H9 (cell line): ENCODE measurements at regions not wholly inside any gene's neighbourhood (a gene's known extent, or its start where the extent isn't known, plus 50 kb on each side); places are given as distances from the start of the nearest gene placed in this dataset.

Source experiments
- DNase-seq: peaks from one replicate; pipeline ENCODE4 v3.0.0-alpha.2; 2017
- H2AFZ ChIP-seq: one replicate; pipeline ENCODE4 v1.6.1; 2013; ENCODE audit warnings: mild to moderate bottlenecking, low read length, control low read depth, moderate library complexity
- H2AK5ac ChIP-seq: 2 replicates; pipeline ENCODE4 v1.6.1; 2013; ENCODE audit warnings: low read length, control low read depth, mixed read lengths; ENCODE audit not compliant: insufficient read length
- H2BK120ac ChIP-seq: one replicate; pipeline ENCODE4 v1.6.1; 2013; ENCODE audit warnings: low read depth, mild to moderate bottlenecking, low read length, control low read depth, inconsistent platforms; ENCODE audit not compliant: poor library complexity, severe bottlenecking
- H2BK12ac ChIP-seq: 2 replicates; pipeline ENCODE4 v1.6.1; 2013; ENCODE audit warnings: low read length, control low read depth, mixed read lengths, low read depth; ENCODE audit not compliant: insufficient read length
- H2BK15ac ChIP-seq: 2 replicates; pipeline ENCODE4 v1.6.1; 2013; ENCODE audit warnings: low read depth, low read length, control low read depth
- H2BK20ac ChIP-seq: one replicate; pipeline ENCODE4 v1.6.1; 2013; ENCODE audit warnings: low read depth, mild to moderate bottlenecking, low read length, control low read depth, inconsistent platforms; ENCODE audit not compliant: poor library complexity, severe bottlenecking
- H2BK5ac ChIP-seq: 2 replicates; pipeline ENCODE4 v1.6.1; 2013; ENCODE audit warnings: low read length, control low read depth, mixed read lengths; ENCODE audit not compliant: insufficient read length
- H3K14ac ChIP-seq: 2 replicates; pipeline ENCODE4 v1.6.1; 2013; ENCODE audit warnings: low read length, control low read depth; ENCODE audit not compliant: insufficient read depth
- H3K18ac ChIP-seq: 2 replicates; pipeline ENCODE4 v1.6.1; 2013; ENCODE audit warnings: low read depth, mild to moderate bottlenecking, mixed read lengths, low read length, control low read depth; ENCODE audit not compliant: insufficient read length
- H3K23ac ChIP-seq: 2 replicates; pipeline ENCODE4 v1.6.1; 2013; ENCODE audit warnings: low read length, control low read depth, mixed read lengths, low read depth; ENCODE audit not compliant: insufficient read length
- H3K23me2 ChIP-seq: 2 replicates; pipeline ENCODE4 v1.6.1; 2013; ENCODE audit warnings: low read depth, mild to moderate bottlenecking, mixed read lengths, low read length, control low read depth; ENCODE audit not compliant: insufficient read length, poor library complexity, severe bottlenecking
- H3K27ac ChIP-seq: 2 replicates; pipeline ENCODE4 v1.5.1; 2013; ENCODE audit warnings: low read length, control low read depth, mixed read lengths, low read depth; ENCODE audit not compliant: insufficient read length
- H3K27me3 ChIP-seq: 2 replicates; pipeline ENCODE4 v1.6.1; 2013; ENCODE audit warnings: low read length, control low read depth, inconsistent platforms; ENCODE audit not compliant: insufficient read depth
- H3K4ac ChIP-seq: 2 replicates; pipeline ENCODE4 v1.6.1; 2013; ENCODE audit warnings: low read depth, mild to moderate bottlenecking, control low read depth, inconsistent platforms, low read length, moderate library complexity
- H3K4me1 ChIP-seq: 2 replicates; pipeline ENCODE4 v1.6.1; 2013; ENCODE audit warnings: low read length, control low read depth, inconsistent platforms; ENCODE audit not compliant: insufficient read depth
- H3K4me2 ChIP-seq: 2 replicates; pipeline ENCODE4 v1.6.1; 2013; ENCODE audit warnings: low read length, control low read depth, mixed read lengths; ENCODE audit not compliant: insufficient read length, insufficient read depth
- H3K56ac ChIP-seq: 2 replicates; pipeline ENCODE4 v1.6.1; 2013; ENCODE audit warnings: low read depth, mild to moderate bottlenecking, mixed read lengths, low read length, control low read depth; ENCODE audit not compliant: insufficient read length
- H3K79me1 ChIP-seq: 2 replicates; pipeline ENCODE4 v1.6.1; 2013; ENCODE audit warnings: low read depth, mild to moderate bottlenecking, moderate library complexity, low read length, control low read depth, inconsistent platforms; ENCODE audit not compliant: insufficient read depth, poor library complexity, severe bottlenecking
- H3K79me2 ChIP-seq: 2 replicates; pipeline ENCODE4 v1.6.1; 2013; ENCODE audit warnings: low read length, control low read depth, inconsistent platforms; ENCODE audit not compliant: insufficient read depth
- H3K9ac ChIP-seq: 2 replicates; pipeline ENCODE4 v1.6.1; 2013; ENCODE audit warnings: low read length, control low read depth, mixed read lengths; ENCODE audit not compliant: insufficient read length; ENCODE audit errors: extremely low read depth
- H3K9me3 ChIP-seq: one replicate; pipeline ENCODE4 v1.6.1; 2013; ENCODE audit warnings: low read depth, low read length, inconsistent platforms; ENCODE audit not compliant: control insufficient read depth
- H3T11ph ChIP-seq: one replicate; pipeline ENCODE4 v1.6.1; 2013; ENCODE audit warnings: mild to moderate bottlenecking, low read length, control low read depth, inconsistent platforms
- H4K20me1 ChIP-seq: one replicate; pipeline ENCODE4 v1.6.1; 2013; ENCODE audit not compliant: control insufficient read depth, insufficient read length, insufficient read depth
- H4K5ac ChIP-seq: 2 replicates; pipeline ENCODE4 v1.6.1; 2013; ENCODE audit warnings: low read depth, mild to moderate bottlenecking, mixed read lengths, low read length, control low read depth; ENCODE audit not compliant: insufficient read length
- H4K8ac ChIP-seq: replicated peaks from 2 replicates; pipeline ENCODE4 v1.6.1; 2013; ENCODE audit warnings: low read length, control low read depth, mixed read lengths, low read depth; ENCODE audit not compliant: insufficient read length
- H4K91ac ChIP-seq: 2 replicates; pipeline ENCODE4 v1.6.1; 2013; ENCODE audit warnings: low read depth, mild to moderate bottlenecking, moderate library complexity, mixed read lengths, low read length, control low read depth; ENCODE audit not compliant: insufficient read length
- H3K27ac Mint-ChIP-seq, 3 experiments: 2 replicates in 2 of 3; 3 replicates in 1 of 3; pipeline ENCODE4 v1.8.0; 2020 to 2021; ENCODE audit warnings: mixed read lengths in 3 of 3, mild to moderate bottlenecking in 1 of 3, moderate library complexity in 1 of 3
- H3K27me3 Mint-ChIP-seq: 2 replicates; pipeline ENCODE4 v1.8.0; 2021; ENCODE audit warnings: low read depth, mild to moderate bottlenecking, moderate library complexity, mixed read lengths
- H3K36me3 Mint-ChIP-seq, 3 experiments: 2 replicates in 2 of 3; 3 replicates in 1 of 3; pipeline ENCODE4 v1.8.0; 2020 to 2021; ENCODE audit warnings: low read depth in 3 of 3, mixed read lengths in 3 of 3; ENCODE audit not compliant: insufficient read depth in 1 of 3
- H3K4me1 Mint-ChIP-seq, 2 experiments: 2 replicates each; pipeline ENCODE4 v1.8.0; 2020; ENCODE audit warnings: mixed read lengths in 2 of 2
- H3K4me3 Mint-ChIP-seq, 2 experiments: 2 replicates in 1 of 2; 3 replicates in 1 of 2; pipeline ENCODE4 v1.8.0; 2020 to 2021; ENCODE audit warnings: mild to moderate bottlenecking in 2 of 2, mixed read lengths in 2 of 2, moderate library complexity in 1 of 2
- H3K9me3 Mint-ChIP-seq, 2 experiments: 2 replicates in 1 of 2; 3 replicates in 1 of 2; pipeline ENCODE4 v1.8.0; 2020; ENCODE audit warnings: mild to moderate bottlenecking in 2 of 2, mixed read lengths in 2 of 2, moderate library complexity in 1 of 2
- WGBS: extraction: QIAGEN DNeasy Blood & Tissue Kit; methylation state at CpG from one replicate; pipeline ENCODE4 v1.1.7; 2013; ENCODE audit warnings: missing lambda C conversion rate, low lambda C conversion rate, mixed read lengths; ENCODE audit not compliant: insufficient read length; ENCODE audit errors: extremely low coverage; 5-methylcytosine and 5-hydroxymethylcytosine counted together
- TF ChIP-seq, protein P1 (sequence below): fragments of 200-600 bp; sonication (generic); conservative IDR thresholded peaks from 3 replicates; pipeline ENCODE4 v1.8.0; 2021; ENCODE audit warnings: antibody characterized with exemption, mild to moderate bottlenecking

DNA sequence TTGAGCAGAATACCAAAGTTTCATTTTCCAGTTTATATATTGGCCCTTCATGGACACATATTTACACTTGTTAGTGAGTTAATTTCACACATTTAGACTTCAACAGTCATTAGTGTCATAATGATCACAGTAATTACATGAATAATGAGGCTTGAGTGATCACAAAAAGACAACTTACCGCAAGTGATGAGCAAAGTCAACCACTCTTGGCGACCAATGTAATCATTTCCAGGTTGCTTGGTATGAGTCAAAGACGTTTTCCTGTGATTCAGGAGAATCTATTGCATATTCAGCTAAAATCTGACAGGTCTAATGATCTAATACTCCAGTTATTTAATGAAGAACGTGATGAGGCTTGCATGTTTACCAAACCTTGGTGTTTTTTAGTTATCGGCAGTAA, 407.9 kb upstream of the TENM3 start:
- no CpG with 5 or more reads among the region's 5 CpGs for WGBS
- no peak overlapping the region for H3T11ph ChIP-seq

More for the DNA sequence above, 407.9 kb upstream of the TENM3 start:
- H3K36me3 Mint-ChIP-seq, result peaks cover 0 to 4% (median 0%) of the 10 kb centered on the region in 3 experiments; a peak in 1 of 7 replicates
- H3K27me3 ChIP-seq, result no peaks in the 10 kb centered on the region
- no peak overlapping the region for H3K18ac ChIP-seq
- H3K79me1 ChIP-seq, result no peaks in the 10 kb centered on the region
- no peak overlapping the region for H3K4me2 ChIP-seq
- no peak overlapping the region for H3K9ac ChIP-seq
- H2BK12ac ChIP-seq, result no peak overlapping the region
- no peak overlapping the region for H3K14ac ChIP-seq
- no peak overlapping the region for H4K91ac ChIP-seq
- H3K23ac ChIP-seq, result no peak overlapping the region
- no peak overlapping the region for H3K4ac ChIP-seq
- no peak overlapping the region for H3K4me3 Mint-ChIP-seq
- no peaks in the 10 kb centered on the region for H3K79me2 ChIP-seq
- no peaks in the 10 kb centered on the region for H3K4me1 ChIP-seq
- H2BK20ac ChIP-seq, result no peak overlapping the region
- no peak overlapping the region for H2BK15ac ChIP-seq
- H2BK120ac ChIP-seq, result no peak overlapping the region
- no peak overlapping the region for H2BK5ac ChIP-seq
- H3K23me2 ChIP-seq, result no peaks in the 10 kb centered on the region
- H3K9me3 ChIP-seq, result no peaks in the 10 kb centered on the region
- no peaks in the 10 kb centered on the region for H4K20me1 ChIP-seq
- H3K27ac Mint-ChIP-seq, result no peak overlapping the region
- H3K56ac ChIP-seq, result no peak overlapping the region
- H2AK5ac ChIP-seq, result no peak overlapping the region
- peaks cover 0 to 3% of the 10 kb centered on the region in 2 experiments; a peak in 2 of 5 replicates for H3K9me3 Mint-ChIP-seq
- no peak overlapping the region for H4K5ac ChIP-seq
- TF ChIP-seq, protein P1, sequence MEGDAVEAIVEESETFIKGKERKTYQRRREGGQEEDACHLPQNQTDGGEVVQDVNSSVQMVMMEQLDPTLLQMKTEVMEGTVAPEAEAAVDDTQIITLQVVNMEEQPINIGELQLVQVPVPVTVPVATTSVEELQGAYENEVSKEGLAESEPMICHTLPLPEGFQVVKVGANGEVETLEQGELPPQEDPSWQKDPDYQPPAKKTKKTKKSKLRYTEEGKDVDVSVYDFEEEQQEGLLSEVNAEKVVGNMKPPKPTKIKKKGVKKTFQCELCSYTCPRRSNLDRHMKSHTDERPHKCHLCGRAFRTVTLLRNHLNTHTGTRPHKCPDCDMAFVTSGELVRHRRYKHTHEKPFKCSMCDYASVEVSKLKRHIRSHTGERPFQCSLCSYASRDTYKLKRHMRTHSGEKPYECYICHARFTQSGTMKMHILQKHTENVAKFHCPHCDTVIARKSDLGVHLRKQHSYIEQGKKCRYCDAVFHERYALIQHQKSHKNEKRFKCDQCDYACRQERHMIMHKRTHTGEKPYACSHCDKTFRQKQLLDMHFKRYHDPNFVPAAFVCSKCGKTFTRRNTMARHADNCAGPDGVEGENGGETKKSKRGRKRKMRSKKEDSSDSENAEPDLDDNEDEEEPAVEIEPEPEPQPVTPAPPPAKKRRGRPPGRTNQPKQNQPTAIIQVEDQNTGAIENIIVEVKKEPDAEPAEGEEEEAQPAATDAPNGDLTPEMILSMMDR, result no peak
- no peak for DNase-seq
- no peaks in the 10 kb centered on the region for H3K27me3 Mint-ChIP-seq
- H2AFZ ChIP-seq, result no peak overlapping the region
- no peak overlapping the region for H4K8ac ChIP-seq
- peaks cover 3 to 10% of the 10 kb centered on the region in 2 experiments; a peak in 2 of 4 replicates for H3K4me1 Mint-ChIP-seq
- no peak overlapping the region for H3K27ac ChIP-seq
